ELF-1 (cell line): ENCODE measurements at regions not wholly inside any gene's neighbourhood (a gene's known extent, or its start where the extent isn't known, plus 50 kb on each side); places are given as distances from the start of the nearest gene placed in this dataset.
"Not testable (repeated sequence)": the region's sequence is repeated elsewhere in the genome, so short reads cannot be mapped to it uniquely, and the experiment has no call there.

Source experiments
- DNase-seq: peaks from one replicate; pipeline ENCODE4 v3.0.0-alpha.2; 2016; ENCODE audit warnings: low read depth, low spot score

- no peak for DNase-seq
Measured at GRCh38 chr5:108588323-108588722, 159.4 kb upstream of the FER start.

GRCh38 chr5:108587821-108588220 is 159.9 kb upstream of the FER start:
- no peak for DNase-seq

GRCh38 chr5:108581026-108581425 is 166.7 kb upstream of the FER start:
- peak; percentile 32 for DNase-seq

GRCh38 chr5:108579236-108579635 is 168.5 kb upstream of the FER start:
- no peak for DNase-seq

- no peak for DNase-seq
Measured at GRCh38 chr5:108578791-108579190, 168.9 kb upstream of the FER start.

GRCh38 chr5:108567429-108567828 is 180.3 kb upstream of the FER start:
- no peak for DNase-seq

GRCh38 chr5:108564441-108564840 is 182.5 kb upstream of the FBXL17 start:
- no peak for DNase-seq

GRCh38 chr5:108562205-108562454 is 180.2 kb upstream of the FBXL17 start:
- no peak for DNase-seq

- peak; percentile 30 for DNase-seq
Measured at GRCh38 chr5:108561416-108562204, 179.7 kb upstream of the FBXL17 start.

- DNase-seq = no peak
Measured at GRCh38 chr5:108560581-108560980, 178.7 kb upstream of the FBXL17 start.

- DNase-seq = no peak
Measured at GRCh38 chr5:108560166-108560565, 178.3 kb upstream of the FBXL17 start.

GRCh38 chr5:108558840-108559239 is 176.9 kb upstream of the FBXL17 start:
- DNase-seq = not testable (repeated sequence)

- DNase-seq = not testable (repeated sequence)
Measured at GRCh38 chr5:108558142-108558541, 176.2 kb upstream of the FBXL17 start.

GRCh38 chr5:108557686-108558085 is 175.8 kb upstream of the FBXL17 start:
- no peak for DNase-seq

- no peak for DNase-seq
Measured at GRCh38 chr5:108556441-108557145, 174.7 kb upstream of the FBXL17 start.

GRCh38 chr5:108548684-108549596 is 167.0 kb upstream of the FBXL17 start:
- no peak for DNase-seq

- DNase-seq = no peak
Measured at GRCh38 chr5:108546939-108547338, 165.0 kb upstream of the FBXL17 start.

- no peak for DNase-seq
Measured at GRCh38 chr5:108545301-108545700, 163.4 kb upstream of the FBXL17 start.

GRCh38 chr5:108543486-108543885 is 161.6 kb upstream of the FBXL17 start:
- no peak for DNase-seq

GRCh38 chr5:108541836-108542235 is 159.9 kb upstream of the FBXL17 start:
- no peak for DNase-seq

GRCh38 chr5:108536321-108536720 is 154.4 kb upstream of the FBXL17 start:
- no peak for DNase-seq

- not testable (repeated sequence) for DNase-seq
Measured at GRCh38 chr5:108532129-108532445, 150.2 kb upstream of the FBXL17 start.
